Panc1 (cell line): ENCODE measurements at regions not wholly inside any gene's neighbourhood (a gene's known extent, or its start where the extent isn't known, plus 50 kb on each side); places are given as distances from the start of the nearest gene placed in this dataset.

Experiments
- ATAC-seq: fragments of 200-7000 bp; cut with Tn5 transposase; 2 replicates; pipeline ENCODE4 v1.9.1; 2020; ENCODE audit warnings: mild to moderate bottlenecking, moderate library complexity
- BruUV-seq: library from RNA; stranded (reverse); fragments of 400-500 nt; replicated peaks from 2 replicates; lab custom pipeline; 2021; lab: Mats Ljungman, UMichigan
- CTCF ChIA-PET: fragments of 300-600 bp; sonication (Branson Sonifier 250); formaldehyde crosslinking; loops from one replicate; lab custom pipeline; 2022; ENCODE audit warnings: antibody characterized with exemption; lab: Charles Lee
- POLR2A ChIA-PET: fragments of 300-600 bp; sonication (Branson Sonifier 250); formaldehyde crosslinking; loops from one replicate; lab custom pipeline; 2022; ENCODE audit warnings: antibody characterized with exemption; lab: Charles Lee
- DNase-seq: peaks from one replicate; pipeline ENCODE4 v3.0.0-alpha.2; 2010; ENCODE audit warnings: low read depth, low spot score
- H3K27ac ChIP-seq: 2 replicates; pipeline ENCODE4 v1.5.1; 2011; ENCODE audit warnings: mild to moderate bottlenecking, low read length, inconsistent platforms
- H3K27me3 ChIP-seq: fragments of 200-500 bp; sonication (Bioruptor generic); 2 replicates; pipeline ENCODE4 v1.6.0; 2014; ENCODE audit warnings: low read length, inconsistent platforms; ENCODE audit not compliant: control insufficient read depth, insufficient read depth
- H3K36me3 ChIP-seq: fragments of 200-500 bp; sonication (Bioruptor generic); 2 replicates; pipeline ENCODE4 v1.5.1; 2014; ENCODE audit warnings: inconsistent platforms, mild to moderate bottlenecking, low read length, moderate library complexity; ENCODE audit not compliant: control insufficient read depth, insufficient read depth
- H3K4me1 ChIP-seq: 2 replicates; pipeline ENCODE4 v1.5.1; 2011; ENCODE audit warnings: inconsistent platforms, mild to moderate bottlenecking, low read length, moderate library complexity; ENCODE audit not compliant: control insufficient read depth, insufficient read depth
- H3K4me3 ChIP-seq, 2 experiments: 2 replicates each; pipeline ENCODE4 v1.5.1; 2011 to 2012; ENCODE audit warnings: low read depth in 2 of 2, low read length in 2 of 2, mild to moderate bottlenecking in 2 of 2, inconsistent platforms in 1 of 2, moderate library complexity in 1 of 2
- H3K9me3 ChIP-seq: fragments of 200-500 bp; sonication (Bioruptor generic); 2 replicates; pipeline ENCODE4 v1.5.1; 2014; ENCODE audit warnings: low read depth, mild to moderate bottlenecking, inconsistent platforms, low read length, moderate library complexity; ENCODE audit not compliant: control insufficient read depth, insufficient read depth
- POLR2AphosphoS5 ChIP-seq: IDR thresholded peaks from 2 replicates; pipeline ENCODE4 v1.6.1; 2012; ENCODE audit warnings: mild to moderate bottlenecking, low read depth, low read length, moderate library complexity
- SIN3A ChIP-seq: IDR thresholded peaks from 2 replicates; pipeline ENCODE4 v1.6.1; 2012; ENCODE audit warnings: low read depth, mild to moderate bottlenecking, low read length, moderate library complexity, borderline replicate concordance; ENCODE audit not compliant: insufficient read depth
- TCF7L2 ChIP-seq: IDR thresholded peaks from 2 replicates; pipeline ENCODE4 v1.6.1; 2011; ENCODE audit warnings: mild to moderate bottlenecking, low read depth, low read length, inconsistent platforms
- in situ Hi-C: cut with HindIII; loops from 2 replicates; pipeline ENCODE4 v1.10.0; 2016; ENCODE audit warnings: low sequenced_read_pairs, low pct_unique_long_range_greater_than_20kb
- intact Hi-C: fragments of 100-400 bp; cut with micrococcal nuclease; formaldehyde crosslinking; loops from one replicate; pipeline ENCODE4 v1.10.0; 2022; ENCODE audit not compliant: unreplicated experiment
- TF ChIP-seq, protein P1 (sequence below), 2 experiments: IDR thresholded peaks; 2 replicates each; pipeline ENCODE4 v1.6.1; 2011 to 2012; ENCODE audit warnings: low read depth in 2 of 2, control low read depth in 1 of 2, low read length in 1 of 2, mild to moderate bottlenecking in 1 of 2, moderate library complexity in 1 of 2; ENCODE audit not compliant: insufficient read depth in 1 of 2
- TF ChIP-seq, protein P2 (sequence below): fragments of 450-650 bp; IDR thresholded peaks from 2 replicates; pipeline ENCODE4 v1.5.1; 2017; ENCODE audit warnings: mild to moderate bottlenecking

DNA sequence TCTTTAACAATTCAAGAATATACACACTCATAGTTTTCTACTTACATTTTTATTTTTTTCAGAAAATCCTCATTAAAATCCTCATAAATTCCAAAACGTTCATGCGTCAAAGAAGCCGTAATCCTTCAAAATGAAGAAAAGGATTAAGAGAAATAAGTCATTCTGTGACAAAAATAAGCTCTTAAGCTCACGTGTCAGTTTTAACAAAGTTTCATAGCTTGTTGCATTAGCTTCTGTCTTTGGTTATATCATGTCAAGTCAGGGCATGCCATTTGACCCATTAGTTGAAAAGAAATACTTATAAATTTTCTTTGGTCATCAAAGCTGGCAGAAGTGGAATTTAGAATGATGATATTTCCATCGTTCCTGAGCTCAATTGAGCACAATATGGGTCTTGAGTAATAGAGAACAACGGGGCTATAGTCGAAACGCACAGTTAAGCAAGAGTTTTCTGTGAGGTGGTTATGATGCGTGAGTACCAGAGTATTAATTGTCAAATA, 185.2 kb upstream of the CTSO start:
- ATAC-seq (no peak), DNase-seq (no peak)
- no peak overlapping the region for H3K4me3 ChIP-seq
- POLR2A ChIA-PET = no interaction called here
- no peak overlapping the region for H3K27ac ChIP-seq
- no TSS peak for BruUV-seq
- CTCF ChIA-PET = no interaction called here
- H3K36me3 ChIP-seq = no peaks in the 10 kb centered on the region
- no peaks in the 10 kb centered on the region for H3K9me3 ChIP-seq
- H3K4me1 ChIP-seq = no peaks in the 10 kb centered on the region
- intact Hi-C loops = no loop called here
- H3K27me3 ChIP-seq = no peaks in the 10 kb centered on the region
- TF ChIP-seq POLR2AphosphoS5 = no peak
- TF ChIP-seq TCF7L2 = no peak
- TF ChIP-seq, protein P1, sequence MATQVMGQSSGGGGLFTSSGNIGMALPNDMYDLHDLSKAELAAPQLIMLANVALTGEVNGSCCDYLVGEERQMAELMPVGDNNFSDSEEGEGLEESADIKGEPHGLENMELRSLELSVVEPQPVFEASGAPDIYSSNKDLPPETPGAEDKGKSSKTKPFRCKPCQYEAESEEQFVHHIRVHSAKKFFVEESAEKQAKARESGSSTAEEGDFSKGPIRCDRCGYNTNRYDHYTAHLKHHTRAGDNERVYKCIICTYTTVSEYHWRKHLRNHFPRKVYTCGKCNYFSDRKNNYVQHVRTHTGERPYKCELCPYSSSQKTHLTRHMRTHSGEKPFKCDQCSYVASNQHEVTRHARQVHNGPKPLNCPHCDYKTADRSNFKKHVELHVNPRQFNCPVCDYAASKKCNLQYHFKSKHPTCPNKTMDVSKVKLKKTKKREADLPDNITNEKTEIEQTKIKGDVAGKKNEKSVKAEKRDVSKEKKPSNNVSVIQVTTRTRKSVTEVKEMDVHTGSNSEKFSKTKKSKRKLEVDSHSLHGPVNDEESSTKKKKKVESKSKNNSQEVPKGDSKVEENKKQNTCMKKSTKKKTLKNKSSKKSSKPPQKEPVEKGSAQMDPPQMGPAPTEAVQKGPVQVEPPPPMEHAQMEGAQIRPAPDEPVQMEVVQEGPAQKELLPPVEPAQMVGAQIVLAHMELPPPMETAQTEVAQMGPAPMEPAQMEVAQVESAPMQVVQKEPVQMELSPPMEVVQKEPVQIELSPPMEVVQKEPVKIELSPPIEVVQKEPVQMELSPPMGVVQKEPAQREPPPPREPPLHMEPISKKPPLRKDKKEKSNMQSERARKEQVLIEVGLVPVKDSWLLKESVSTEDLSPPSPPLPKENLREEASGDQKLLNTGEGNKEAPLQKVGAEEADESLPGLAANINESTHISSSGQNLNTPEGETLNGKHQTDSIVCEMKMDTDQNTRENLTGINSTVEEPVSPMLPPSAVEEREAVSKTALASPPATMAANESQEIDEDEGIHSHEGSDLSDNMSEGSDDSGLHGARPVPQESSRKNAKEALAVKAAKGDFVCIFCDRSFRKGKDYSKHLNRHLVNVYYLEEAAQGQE (IDR thresholded peaks at IDR 0.05; ENCODE audit: insufficient read depth in 1 of 2, low read depth in 2 of 2, low read length in 1 of 2) = no peak
- TF ChIP-seq SIN3A = no peak
- TF ChIP-seq, protein P2, sequence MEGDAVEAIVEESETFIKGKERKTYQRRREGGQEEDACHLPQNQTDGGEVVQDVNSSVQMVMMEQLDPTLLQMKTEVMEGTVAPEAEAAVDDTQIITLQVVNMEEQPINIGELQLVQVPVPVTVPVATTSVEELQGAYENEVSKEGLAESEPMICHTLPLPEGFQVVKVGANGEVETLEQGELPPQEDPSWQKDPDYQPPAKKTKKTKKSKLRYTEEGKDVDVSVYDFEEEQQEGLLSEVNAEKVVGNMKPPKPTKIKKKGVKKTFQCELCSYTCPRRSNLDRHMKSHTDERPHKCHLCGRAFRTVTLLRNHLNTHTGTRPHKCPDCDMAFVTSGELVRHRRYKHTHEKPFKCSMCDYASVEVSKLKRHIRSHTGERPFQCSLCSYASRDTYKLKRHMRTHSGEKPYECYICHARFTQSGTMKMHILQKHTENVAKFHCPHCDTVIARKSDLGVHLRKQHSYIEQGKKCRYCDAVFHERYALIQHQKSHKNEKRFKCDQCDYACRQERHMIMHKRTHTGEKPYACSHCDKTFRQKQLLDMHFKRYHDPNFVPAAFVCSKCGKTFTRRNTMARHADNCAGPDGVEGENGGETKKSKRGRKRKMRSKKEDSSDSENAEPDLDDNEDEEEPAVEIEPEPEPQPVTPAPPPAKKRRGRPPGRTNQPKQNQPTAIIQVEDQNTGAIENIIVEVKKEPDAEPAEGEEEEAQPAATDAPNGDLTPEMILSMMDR = no peak
- in situ Hi-C loops = no loop called here

DNA sequence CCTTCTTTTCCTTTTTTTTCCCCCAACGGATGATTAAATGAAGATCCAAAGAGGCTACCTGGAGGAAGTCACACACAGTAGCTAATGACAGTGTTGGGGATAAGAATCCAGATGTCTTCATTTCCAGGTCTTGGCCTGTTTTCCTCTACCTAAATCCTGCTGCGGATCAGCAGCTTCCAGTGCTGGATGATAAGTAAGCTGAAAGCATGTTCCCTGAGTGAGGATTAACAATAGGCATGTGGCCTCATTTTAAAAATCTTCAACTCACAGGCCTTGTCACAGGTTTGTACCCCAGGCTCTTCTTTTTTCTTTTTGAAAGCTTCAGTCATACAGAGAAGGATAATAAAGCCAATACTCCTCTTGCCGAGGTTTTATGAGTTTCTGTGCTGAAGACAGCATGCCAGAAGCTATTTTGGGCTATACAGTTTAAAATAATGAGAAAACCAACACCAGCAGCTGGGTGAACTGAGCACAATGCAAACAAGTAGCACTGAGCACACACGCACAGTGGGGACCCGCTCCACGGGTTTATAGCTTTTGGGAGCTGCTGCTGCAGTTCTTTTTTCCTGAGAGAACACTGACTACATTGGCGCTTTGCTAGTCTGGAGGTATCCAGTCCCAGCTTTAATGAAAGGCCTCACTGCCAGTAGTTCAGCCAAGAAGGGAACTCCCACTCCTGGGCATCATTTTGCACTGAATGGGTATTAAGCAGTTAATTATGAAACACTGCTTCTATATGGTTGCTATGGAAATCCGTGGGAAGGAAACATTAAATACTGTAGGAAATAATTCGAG, 184.2 kb upstream of the CTSO start:
- no TSS peak for BruUV-seq
- Histone ChIP-seq H3K4me1 (no peaks in the 10 kb centered on the region), H3K27me3 (no peaks in the 10 kb centered on the region), H3K9me3 (no peaks in the 10 kb centered on the region), H3K36me3 (no peaks in the 10 kb centered on the region), H3K27ac (no peak overlapping the region), H3K4me3 (no peak overlapping the region)
- in situ Hi-C loops (no loop called here), intact Hi-C loops (no loop called here)
- DNase-seq (no peak), ATAC-seq (no peak)
- POLR2A ChIA-PET = no interaction called here
- CTCF ChIA-PET = no interaction called here
- TF ChIP-seq POLR2AphosphoS5 (no peak), TCF7L2 (no peak), SIN3A (no peak)
- TF ChIP-seq, protein P1 (IDR thresholded peaks at IDR 0.05; ENCODE audit: insufficient read depth in 1 of 2, low read depth in 2 of 2, low read length in 1 of 2) = no peak
- TF ChIP-seq, protein P2 = no peak
